K562 (cell line): ENCODE measurements at regions not wholly inside any gene's neighbourhood (a gene's known extent, or its start where the extent isn't known, plus 50 kb on each side); places are given as distances from the start of the nearest gene placed in this dataset.

Experiments
- POLR2A ChIP-seq: fragments of 450-650 bp; conservative IDR thresholded peaks from 2 replicates; pipeline ENCODE4 v1.6.1; 2016
- RFX5 ChIP-seq: IDR thresholded peaks from 2 replicates; pipeline ENCODE4 v1.6.1; 2011; ENCODE audit warnings: low read depth, mild to moderate bottlenecking, improper control_type of control experiment, low read length
- STAG1 ChIP-seq: sonication (generic); formaldehyde crosslinking; IDR thresholded peaks from 2 replicates; pipeline ENCODE4 v1.5.0; 2020; ENCODE audit warnings: missing genetic modification reagents, borderline replicate concordance

DNA sequence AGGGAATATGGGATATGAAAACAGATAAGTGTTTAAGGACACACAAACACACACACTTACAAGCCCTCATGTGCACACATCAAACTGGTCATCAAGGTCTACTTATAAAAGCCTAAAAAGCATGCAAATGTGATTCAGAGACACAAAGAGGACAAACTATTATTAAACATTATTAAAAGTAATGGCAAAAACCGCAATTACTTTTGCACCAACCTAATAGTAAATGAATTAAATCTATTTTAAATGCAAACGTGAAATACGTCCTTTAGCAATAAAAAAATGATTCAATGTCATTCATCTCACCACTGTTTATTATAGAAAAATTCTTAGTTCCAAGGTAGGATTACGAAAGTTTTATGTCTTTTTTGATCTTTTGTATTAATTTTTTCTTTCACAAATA, 91.1 kb upstream of the ARMCX2 start:
- TF ChIP-seq RFX5, result no peak
- TF ChIP-seq STAG1 (CRISPR knock-in tag), result no peak
- no peak for TF ChIP-seq POLR2A
